Smooth muscle cell (in vitro differentiated cells): ENCODE measurements at regions not wholly inside any gene's neighbourhood (a gene's known extent, or its start where the extent isn't known, plus 50 kb on each side); places are given as distances from the start of the nearest gene placed in this dataset.
A peak's percentile ranks its signal among the peaks of the same experiment; 100 is the strongest.
"Not testable (repeated sequence)": the region's sequence is repeated elsewhere in the genome, so short reads cannot be mapped to it uniquely, and the experiment has no call there.

Experiments
- DNase-seq: peaks from one replicate; lab custom pipeline; 2025; ENCODE audit not compliant: unreplicated experiment; lab: John Stamatoyannopoulos, UW
- H2AFZ ChIP-seq: fragments of 200-600 bp; sonication (generic); 2 replicates; pipeline ENCODE4 v1.6.0; 2016; ENCODE audit warnings: antibody characterized with exemption, low read depth, mild to moderate bottlenecking
- H3F3A ChIP-seq: fragments of 200-600 bp; sonication (generic); 2 replicates; pipeline ENCODE4 v1.6.0; 2017; ENCODE audit warnings: antibody characterized with exemption, low read depth
- H3K27ac ChIP-seq: fragments of 200-600 bp; sonication (generic); 2 replicates; pipeline ENCODE4 v1.5.1; 2016; ENCODE audit warnings: low read depth, mild to moderate bottlenecking
- H3K27me3 ChIP-seq: fragments of 200-600 bp; sonication (generic); 2 replicates; pipeline ENCODE4 v1.6.1; 2016; ENCODE audit warnings: low read depth, mild to moderate bottlenecking
- H3K36me3 ChIP-seq: fragments of 200-600 bp; sonication (generic); 2 replicates; pipeline ENCODE4 v1.5.1; 2016; ENCODE audit warnings: low read depth
- H3K4me1 ChIP-seq: fragments of 200-600 bp; sonication (generic); 2 replicates; pipeline ENCODE4 v1.5.1; 2016; ENCODE audit warnings: low read depth
- H3K4me2 ChIP-seq: fragments of 200-600 bp; sonication (generic); 2 replicates; pipeline ENCODE4 v1.6.0; 2016; ENCODE audit warnings: mild to moderate bottlenecking
- H3K4me3 ChIP-seq: fragments of 200-600 bp; sonication (generic); 2 replicates; pipeline ENCODE4 v1.5.1; 2016; ENCODE audit warnings: mild to moderate bottlenecking
- H3K79me2 ChIP-seq: fragments of 200-600 bp; sonication (generic); 2 replicates; pipeline ENCODE4 v1.6.0; 2016; ENCODE audit warnings: low read depth, mild to moderate bottlenecking
- H3K9ac ChIP-seq: fragments of 200-600 bp; sonication (generic); 2 replicates; pipeline ENCODE4 v1.6.0; 2016; ENCODE audit warnings: low read depth
- H3K9me3 ChIP-seq: fragments of 200-600 bp; sonication (generic); replicated peaks from 2 replicates; pipeline ENCODE4 v1.5.1; 2016; ENCODE audit warnings: low read depth
- H4K20me1 ChIP-seq: fragments of 200-600 bp; sonication (generic); 2 replicates; pipeline ENCODE4 v1.6.0; 2016; ENCODE audit warnings: low read depth
- WGBS: methylation state at CpG from one replicate; pipeline ENCODE4 v1.1.7; 2016; ENCODE audit warnings: low lambda C conversion rate; 5-methylcytosine and 5-hydroxymethylcytosine counted together
- TF ChIP-seq, protein P1 (sequence below): fragments of 200-600 bp; sonication (generic); IDR thresholded peaks from 2 replicates; pipeline ENCODE4 v1.5.1; 2017; ENCODE audit warnings: borderline replicate concordance, mild to moderate bottlenecking, antibody characterized with exemption; ENCODE audit not compliant: insufficient read depth, poor library complexity, severe bottlenecking

GRCh38 chr14:46432516-46432915 is 219.1 kb downstream of the RPL10L start:
- Histone ChIP-seq H3K79me2 (no peaks in the 10 kb centered on the region), H3K9ac (no peak overlapping the region), H3K9me3 (no peaks in the 10 kb centered on the region), H3K27ac (no peak overlapping the region), H2AFZ (no peak overlapping the region), H3F3A (no peaks in the 10 kb centered on the region), H3K27me3 (no peaks in the 10 kb centered on the region), H3K36me3 (no peaks in the 10 kb centered on the region), H3K4me1 (no peaks in the 10 kb centered on the region), H3K4me2 (no peak overlapping the region), H4K20me1 (no peaks in the 10 kb centered on the region), H3K4me3 (no peak overlapping the region)
- WGBS, result 64% methylated on average over 2 of the region's 2 CpGs
- no peak for DNase-seq
- TF ChIP-seq, protein P1, sequence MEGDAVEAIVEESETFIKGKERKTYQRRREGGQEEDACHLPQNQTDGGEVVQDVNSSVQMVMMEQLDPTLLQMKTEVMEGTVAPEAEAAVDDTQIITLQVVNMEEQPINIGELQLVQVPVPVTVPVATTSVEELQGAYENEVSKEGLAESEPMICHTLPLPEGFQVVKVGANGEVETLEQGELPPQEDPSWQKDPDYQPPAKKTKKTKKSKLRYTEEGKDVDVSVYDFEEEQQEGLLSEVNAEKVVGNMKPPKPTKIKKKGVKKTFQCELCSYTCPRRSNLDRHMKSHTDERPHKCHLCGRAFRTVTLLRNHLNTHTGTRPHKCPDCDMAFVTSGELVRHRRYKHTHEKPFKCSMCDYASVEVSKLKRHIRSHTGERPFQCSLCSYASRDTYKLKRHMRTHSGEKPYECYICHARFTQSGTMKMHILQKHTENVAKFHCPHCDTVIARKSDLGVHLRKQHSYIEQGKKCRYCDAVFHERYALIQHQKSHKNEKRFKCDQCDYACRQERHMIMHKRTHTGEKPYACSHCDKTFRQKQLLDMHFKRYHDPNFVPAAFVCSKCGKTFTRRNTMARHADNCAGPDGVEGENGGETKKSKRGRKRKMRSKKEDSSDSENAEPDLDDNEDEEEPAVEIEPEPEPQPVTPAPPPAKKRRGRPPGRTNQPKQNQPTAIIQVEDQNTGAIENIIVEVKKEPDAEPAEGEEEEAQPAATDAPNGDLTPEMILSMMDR, result no peak

GRCh38 chr14:46417066-46417465 is 234.5 kb downstream of the RPL10L start:
- Histone ChIP-seq H3K27ac (no peak overlapping the region), H3K4me1 (no peaks in the 10 kb centered on the region), H3K4me2 (no peak overlapping the region), H3K9ac (no peak overlapping the region), H3K79me2 (no peaks in the 10 kb centered on the region), H3K4me3 (no peak overlapping the region), H3F3A (no peaks in the 10 kb centered on the region), H3K36me3 (no peaks in the 10 kb centered on the region), H2AFZ (no peak overlapping the region), H4K20me1 (no peaks in the 10 kb centered on the region), H3K9me3 (peaks cover 3% of the 10 kb centered on the region), H3K27me3 (no peaks in the 10 kb centered on the region)
- no peak for DNase-seq
- TF ChIP-seq, protein P1, result no peak

- no peaks in the 10 kb centered on the region for H3K79me2 ChIP-seq
- 57% methylated on average over 2 of the region's 2 CpGs for WGBS
These were observed 246.4 kb downstream of the RPL10L start for GRCh38 chr14:46404865-46405811.

DNA sequence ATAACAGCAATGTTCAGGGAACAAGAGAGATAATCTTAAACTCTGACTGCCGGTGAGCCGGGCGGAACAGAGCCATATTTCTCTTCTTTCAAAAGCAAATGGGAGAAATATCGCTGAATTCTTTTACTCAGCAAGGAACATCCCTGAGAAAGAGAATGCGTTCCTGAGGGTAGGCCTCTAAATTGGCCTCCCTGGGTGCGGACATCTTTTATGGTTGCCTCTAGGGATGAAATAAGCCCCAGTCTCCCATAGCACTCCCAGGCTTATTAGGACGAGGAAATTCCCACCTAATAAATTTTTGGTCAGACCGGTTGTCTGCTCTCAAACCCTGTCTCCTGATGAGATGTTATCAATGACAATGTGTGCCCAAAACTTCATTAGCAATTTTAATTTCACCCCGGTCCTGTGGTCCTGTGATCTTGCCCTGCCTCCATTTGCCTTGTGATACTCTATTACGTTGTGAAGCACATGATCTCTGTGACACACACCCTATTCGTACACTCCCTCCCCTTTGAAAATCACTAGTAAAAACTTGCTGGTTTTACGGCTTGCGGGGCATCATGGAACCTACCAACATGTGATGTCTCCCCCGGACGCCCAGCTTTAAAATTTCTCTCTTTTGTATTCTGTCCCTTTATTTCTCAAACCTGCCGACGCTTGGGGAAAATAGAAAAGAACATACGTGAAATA is 249.4 kb downstream of the RPL10L start:
- not testable (repeated sequence) for H3K4me2 ChIP-seq, H4K20me1 ChIP-seq, H3K4me1 ChIP-seq, H2AFZ ChIP-seq, H3K27me3 ChIP-seq, H3K9ac ChIP-seq, H3K79me2 ChIP-seq, H3K4me3 ChIP-seq, H3K36me3 ChIP-seq, H3F3A ChIP-seq, DNase-seq, H3K27ac ChIP-seq, H3K9me3 ChIP-seq
- 86% methylated on average over 18 of the region's 18 CpGs for WGBS

More at GRCh38 chr14:46404865-46405811, 246.4 kb downstream of the RPL10L start:
- no peak overlapping the region for H3K9ac ChIP-seq
- H3K4me1 ChIP-seq, result no peaks in the 10 kb centered on the region
- DNase-seq, result no peak
- H3K27ac ChIP-seq, result no peak overlapping the region
- H4K20me1 ChIP-seq, result no peaks in the 10 kb centered on the region
- H3K27me3 ChIP-seq, result no peaks in the 10 kb centered on the region
- H3K4me3 ChIP-seq, result no peak overlapping the region
- no peaks in the 10 kb centered on the region for H3K9me3 ChIP-seq
- no peaks in the 10 kb centered on the region for H3K36me3 ChIP-seq
- TF ChIP-seq, protein P1, result no peak
- H3K4me2 ChIP-seq, result no peak overlapping the region
- no peaks in the 10 kb centered on the region for H3F3A ChIP-seq
- H2AFZ ChIP-seq, result peak overlapping the region; percentile 55
